ENCODE measurements at regions not wholly inside any gene's neighbourhood (a gene's known extent, or its start where the extent isn't known, plus 50 kb on each side); places are given as distances from the start of the nearest gene placed in this dataset.

DNA sequence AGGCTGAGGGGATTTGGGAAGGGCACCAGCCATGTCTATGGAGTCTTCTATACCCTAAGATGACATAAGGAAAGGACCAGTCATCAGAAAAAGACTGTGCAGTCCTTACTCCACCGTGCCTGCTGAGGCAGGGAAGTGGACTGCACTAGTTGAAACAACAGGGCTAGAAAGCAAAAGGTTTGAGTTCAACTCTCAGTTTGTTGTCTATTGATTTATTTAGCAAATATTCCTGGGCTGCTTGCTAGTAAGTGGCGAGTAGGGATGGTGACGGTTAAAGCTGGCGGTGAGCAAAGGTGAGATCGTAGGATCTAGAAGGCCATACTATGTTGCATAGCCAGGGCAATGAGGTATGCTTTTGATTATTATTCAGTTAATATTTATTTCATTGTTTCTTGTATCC is 110.1 kb downstream of the SMIM20 start:
- TF ChIP-seq, protein P1, sequence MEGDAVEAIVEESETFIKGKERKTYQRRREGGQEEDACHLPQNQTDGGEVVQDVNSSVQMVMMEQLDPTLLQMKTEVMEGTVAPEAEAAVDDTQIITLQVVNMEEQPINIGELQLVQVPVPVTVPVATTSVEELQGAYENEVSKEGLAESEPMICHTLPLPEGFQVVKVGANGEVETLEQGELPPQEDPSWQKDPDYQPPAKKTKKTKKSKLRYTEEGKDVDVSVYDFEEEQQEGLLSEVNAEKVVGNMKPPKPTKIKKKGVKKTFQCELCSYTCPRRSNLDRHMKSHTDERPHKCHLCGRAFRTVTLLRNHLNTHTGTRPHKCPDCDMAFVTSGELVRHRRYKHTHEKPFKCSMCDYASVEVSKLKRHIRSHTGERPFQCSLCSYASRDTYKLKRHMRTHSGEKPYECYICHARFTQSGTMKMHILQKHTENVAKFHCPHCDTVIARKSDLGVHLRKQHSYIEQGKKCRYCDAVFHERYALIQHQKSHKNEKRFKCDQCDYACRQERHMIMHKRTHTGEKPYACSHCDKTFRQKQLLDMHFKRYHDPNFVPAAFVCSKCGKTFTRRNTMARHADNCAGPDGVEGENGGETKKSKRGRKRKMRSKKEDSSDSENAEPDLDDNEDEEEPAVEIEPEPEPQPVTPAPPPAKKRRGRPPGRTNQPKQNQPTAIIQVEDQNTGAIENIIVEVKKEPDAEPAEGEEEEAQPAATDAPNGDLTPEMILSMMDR (IDR thresholded peaks at IDR 0.05), result no peak
- no peak for TF ChIP-seq POLR2A (IDR thresholded peaks at IDR 0.05)
